ENCODE measurements at regions not wholly inside any gene's neighbourhood (a gene's known extent, or its start where the extent isn't known, plus 50 kb on each side); places are given as distances from the start of the nearest gene placed in this dataset.

- Histone ChIP-seq H3K4me2 (no peak overlapping the region), H3K4me3 (no peak overlapping the region), H3K27me3 (peaks cover 27% of the 10 kb centered on the region), H2AFZ (no peak overlapping the region), H4K20me1 (ENCODE audit: insufficient read depth, poor library complexity, severe bottlenecking) (no peaks in the 10 kb centered on the region), H3K9me3 (ENCODE audit: low read depth) (no peaks in the 10 kb centered on the region), H3K27ac (peak overlapping the region; percentile 52), H3K9me2 (replicated peaks; ENCODE audit: insufficient read depth) (no peaks in the 10 kb centered on the region), H3K36me3 (replicated peaks; ENCODE audit: insufficient read depth, low read depth) (no peaks in the 10 kb centered on the region), H3K4me1 (ENCODE audit: insufficient read depth) (no peaks in the 10 kb centered on the region), H3K79me2 (no peaks in the 10 kb centered on the region)
- no peak for DNase-seq (ENCODE audit: low spot score)
- TF ChIP-seq EZH2 (IDR thresholded peaks at IDR 0.05; ENCODE audit: borderline replicate concordance): no peak
- TF ChIP-seq CTCF (IDR thresholded peaks at IDR 0.05; ENCODE audit: poor library complexity): no peak
- TF ChIP-seq EZH2phosphoT487 (IDR thresholded peaks at IDR 0.05; ENCODE audit: low read depth, severe bottlenecking, unreplicated experiment): no peak
- 76% methylated on average over 9 of the region's 9 CpGs for WGBS (ENCODE audit: low lambda C conversion rate, missing lambda C conversion rate)
These were observed 570.8 kb upstream of the MGMT start for GRCh38 chr10:128896116-128896795.

- Histone ChIP-seq H3K79me2 (no peaks in the 10 kb centered on the region), H3K4me1 (ENCODE audit: insufficient read depth) (no peaks in the 10 kb centered on the region), H3K27ac (peak overlapping the region; percentile 52), H3K4me3 (no peak overlapping the region), H3K9me3 (ENCODE audit: low read depth) (no peaks in the 10 kb centered on the region), H2AFZ (no peak overlapping the region), H3K4me2 (peak overlapping the region; percentile 56), H3K9me2 (replicated peaks; ENCODE audit: insufficient read depth) (no peaks in the 10 kb centered on the region), H3K27me3 (peaks cover 27% of the 10 kb centered on the region), H3K36me3 (replicated peaks; ENCODE audit: insufficient read depth, low read depth) (no peaks in the 10 kb centered on the region), H4K20me1 (ENCODE audit: insufficient read depth, poor library complexity, severe bottlenecking) (no peaks in the 10 kb centered on the region)
- 69% methylated on average over 3 of the region's 3 CpGs for WGBS (ENCODE audit: low lambda C conversion rate, missing lambda C conversion rate)
- TF ChIP-seq EZH2 (IDR thresholded peaks at IDR 0.05; ENCODE audit: borderline replicate concordance): no peak
- no peak for TF ChIP-seq EZH2phosphoT487 (IDR thresholded peaks at IDR 0.05; ENCODE audit: low read depth, severe bottlenecking, unreplicated experiment)
- TF ChIP-seq CTCF (IDR thresholded peaks at IDR 0.05; ENCODE audit: poor library complexity): no peak
- DNase-seq (ENCODE audit: low spot score): no peak
These were observed 570.1 kb upstream of the MGMT start for GRCh38 chr10:128896963-128897362.

GRCh38 chr10:128897401-128898129 is 569.5 kb upstream of the MGMT start:
- Histone ChIP-seq H3K27ac (peak overlapping the region; percentile 52), H3K4me3 (no peak overlapping the region), H3K9me3 (ENCODE audit: low read depth) (no peaks in the 10 kb centered on the region), H2AFZ (no peak overlapping the region), H3K4me2 (peak overlapping the region; percentile 56), H3K36me3 (replicated peaks; ENCODE audit: insufficient read depth, low read depth) (no peaks in the 10 kb centered on the region), H3K4me1 (ENCODE audit: insufficient read depth) (no peaks in the 10 kb centered on the region), H3K79me2 (no peaks in the 10 kb centered on the region), H4K20me1 (ENCODE audit: insufficient read depth, poor library complexity, severe bottlenecking) (no peaks in the 10 kb centered on the region), H3K27me3 (peaks cover 27% of the 10 kb centered on the region), H3K9me2 (replicated peaks; ENCODE audit: insufficient read depth) (no peaks in the 10 kb centered on the region)
- TF ChIP-seq EZH2 (IDR thresholded peaks at IDR 0.05; ENCODE audit: borderline replicate concordance) (no peak), EZH2phosphoT487 (IDR thresholded peaks at IDR 0.05; ENCODE audit: low read depth, severe bottlenecking, unreplicated experiment) (no peak), CTCF (IDR thresholded peaks at IDR 0.05; ENCODE audit: poor library complexity) (no peak)
- DNase-seq (ENCODE audit: low spot score): no peak
- WGBS (ENCODE audit: low lambda C conversion rate, missing lambda C conversion rate): 63% methylated on average over 12 of the region's 12 CpGs
